ENCODE measurements at regions not wholly inside any gene's neighbourhood (a gene's known extent, or its start where the extent isn't known, plus 50 kb on each side); places are given as distances from the start of the nearest gene placed in this dataset.

DNA sequence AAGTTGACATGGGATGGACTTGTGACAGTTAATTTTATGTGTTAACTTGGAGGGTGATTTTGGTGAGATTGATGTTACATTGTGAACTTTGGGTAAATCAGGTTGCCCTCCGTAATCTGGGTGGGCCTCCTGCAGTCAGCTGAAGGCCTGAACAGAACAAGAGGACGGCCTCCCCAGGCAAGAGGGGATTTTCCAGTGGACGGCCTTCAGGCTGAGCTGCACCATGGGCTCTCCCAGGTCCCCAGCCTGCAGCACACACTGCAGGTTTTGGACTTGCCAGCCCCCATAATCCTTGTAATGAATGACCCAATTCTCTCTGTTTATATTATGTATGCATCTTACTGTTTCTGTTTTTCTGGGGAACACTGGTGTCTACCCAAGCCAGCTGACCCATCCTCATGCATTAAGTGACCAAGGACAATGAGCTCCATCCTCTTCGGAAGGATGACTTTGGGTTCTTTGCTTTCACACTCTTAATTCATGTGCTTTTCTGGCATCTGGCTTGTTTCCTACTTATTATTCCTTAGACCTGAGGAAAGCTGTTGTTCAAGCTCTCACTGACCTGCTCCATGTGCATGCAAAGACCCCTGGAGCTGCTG is 64.2 kb downstream of the DACT2 start:
- Histone ChIP-seq H2AFZ (ENCODE audit: low read length) (no peak overlapping the region), H3K79me2 (ENCODE audit: insufficient read depth, low read depth, low read length) (no peaks in the 10 kb centered on the region), H3K9me3 (ENCODE audit: low read length) (no peaks in the 10 kb centered on the region), H3K4me1 (ENCODE audit: insufficient read depth, low read length, poor library complexity, severe bottlenecking) (no peaks in the 10 kb centered on the region), H3K27ac (ENCODE audit: low read depth, low read length, poor library complexity, severe bottlenecking) (no peak overlapping the region), H3K4me2 (ENCODE audit: low read length) (no peak overlapping the region), H3K4me3 (ENCODE audit: low read depth, low read length, poor library complexity, severe bottlenecking) (no peak overlapping the region), H3K9me2 (ENCODE audit: insufficient read depth, low read length) (no peaks in the 10 kb centered on the region), H3K36me3 (ENCODE audit: insufficient read depth, low read length) (no peaks in the 10 kb centered on the region), H4K20me1 (ENCODE audit: insufficient read depth, low read length) (no peaks in the 10 kb centered on the region)
- TF ChIP-seq CTCF (conservative IDR thresholded peaks at IDR 0.05; ENCODE audit: low read length): no peak
- no peak for TF ChIP-seq EZH2phosphoT487 (IDR thresholded peaks at IDR 0.05; ENCODE audit: borderline replicate concordance, low read depth, low read length)
- DNase-seq (ENCODE audit: low spot score): no peak
- POLR2A ChIA-PET: interaction anchor here (0.7 kb wide), 1 partner anchor 428 kb away, joined by 3 read pairs; no protein-coding TSS in a partner anchor
- CTCF ChIA-PET (ENCODE audit: unreplicated experiment): no interaction called here
- BruUV-seq (replicated peaks): no TSS peak
- intact Hi-C loops (cut with micrococcal nuclease; ENCODE audit: unreplicated experiment): no loop called here

DNA sequence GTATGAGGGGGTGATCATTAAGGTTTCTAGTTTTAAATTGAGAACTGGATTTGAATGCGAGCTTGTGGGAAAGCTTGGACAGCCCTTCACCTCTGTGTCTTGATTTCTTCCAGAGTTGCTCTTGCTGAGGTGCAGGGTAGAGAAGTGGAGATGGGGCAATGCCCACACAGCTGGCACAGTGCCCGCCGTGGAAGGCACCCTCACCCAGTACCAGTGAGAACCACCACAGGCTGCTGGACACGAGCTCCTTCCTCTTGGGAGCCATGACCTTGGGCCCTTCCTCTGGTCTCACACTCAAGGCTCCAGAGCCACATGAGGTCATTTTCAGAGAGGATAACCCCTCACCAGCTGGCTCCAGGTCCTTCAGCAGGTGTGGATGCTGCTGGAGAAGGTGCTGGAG is 67.3 kb downstream of the DACT2 start:
- ChIA-PET CTCF (ENCODE audit: unreplicated experiment) (no interaction called here), POLR2A (no interaction called here)
- no peak for DNase-seq (ENCODE audit: low spot score)
- TF ChIP-seq CTCF (conservative IDR thresholded peaks at IDR 0.05; ENCODE audit: low read length) (no peak), EZH2phosphoT487 (IDR thresholded peaks at IDR 0.05; ENCODE audit: borderline replicate concordance, low read depth, low read length) (no peak)
- Histone ChIP-seq H3K4me1 (ENCODE audit: insufficient read depth, low read length, poor library complexity, severe bottlenecking) (no peaks in the 10 kb centered on the region), H3K79me2 (ENCODE audit: insufficient read depth, low read depth, low read length) (no peaks in the 10 kb centered on the region), H3K9me3 (ENCODE audit: low read length) (no peaks in the 10 kb centered on the region), H3K4me2 (ENCODE audit: low read length) (no peak overlapping the region), H3K27ac (ENCODE audit: low read depth, low read length, poor library complexity, severe bottlenecking) (no peak overlapping the region), H2AFZ (ENCODE audit: low read length) (no peak overlapping the region), H3K36me3 (ENCODE audit: insufficient read depth, low read length) (no peaks in the 10 kb centered on the region), H4K20me1 (ENCODE audit: insufficient read depth, low read length) (no peaks in the 10 kb centered on the region), H3K9me2 (ENCODE audit: insufficient read depth, low read length) (no peaks in the 10 kb centered on the region), H3K4me3 (ENCODE audit: low read depth, low read length, poor library complexity, severe bottlenecking) (no peak overlapping the region)
- intact Hi-C loops (cut with micrococcal nuclease; ENCODE audit: unreplicated experiment): no loop called here
- BruUV-seq (replicated peaks): no TSS peak

GRCh38 chr6:168250250-168250649 is 69.3 kb downstream of the DACT2 start:
- no peaks in the 10 kb centered on the region for H3K9me3 ChIP-seq (ENCODE audit: low read length)
- no peak overlapping the region for H3K27ac ChIP-seq (ENCODE audit: low read depth, low read length, poor library complexity, severe bottlenecking)
- CTCF ChIA-PET (ENCODE audit: unreplicated experiment): no interaction called here
- no TSS peak for BruUV-seq (replicated peaks)
- no peaks in the 10 kb centered on the region for H3K9me2 ChIP-seq (ENCODE audit: insufficient read depth, low read length)
- no peak for DNase-seq (ENCODE audit: low spot score)
- H3K4me3 ChIP-seq (ENCODE audit: low read depth, low read length, poor library complexity, severe bottlenecking): no peak overlapping the region
- intact Hi-C loops (cut with micrococcal nuclease; ENCODE audit: unreplicated experiment): no loop called here
- no peak overlapping the region for H2AFZ ChIP-seq (ENCODE audit: low read length)
- no peaks in the 10 kb centered on the region for H3K79me2 ChIP-seq (ENCODE audit: insufficient read depth, low read depth, low read length)
- no peak overlapping the region for H3K4me2 ChIP-seq (ENCODE audit: low read length)
- TF ChIP-seq CTCF (conservative IDR thresholded peaks at IDR 0.05; ENCODE audit: low read length) (no peak), EZH2phosphoT487 (IDR thresholded peaks at IDR 0.05; ENCODE audit: borderline replicate concordance, low read depth, low read length) (no peak)
- H3K36me3 ChIP-seq (ENCODE audit: insufficient read depth, low read length): no peaks in the 10 kb centered on the region
- H3K4me1 ChIP-seq (ENCODE audit: insufficient read depth, low read length, poor library complexity, severe bottlenecking): no peaks in the 10 kb centered on the region
- H4K20me1 ChIP-seq (ENCODE audit: insufficient read depth, low read length): no peaks in the 10 kb centered on the region
- POLR2A ChIA-PET: no interaction called here
